Left hindlimb (tissue), 1 donor: ENCODE measurements at regions not wholly inside any gene's neighbourhood (a gene's known extent, or its start where the extent isn't known, plus 50 kb on each side); places are given as distances from the start of the nearest gene placed in this dataset.
"Not testable (repeated sequence)": the region's sequence is repeated elsewhere in the genome, so short reads cannot be mapped to it uniquely, and the experiment has no call there.

ENCODE experiments used
- DNase-seq: peaks from one replicate; pipeline ENCODE4 v3.0.0-alpha.2; 2018

- DNase-seq, result no peak
These were observed 50.6 kb upstream of the NKD1 start for GRCh38 chr16:50497592-50497991.

- DNase-seq, result no peak
These were observed 51.2 kb upstream of the NKD1 start for GRCh38 chr16:50496990-50497389.

- DNase-seq, result no peak
These were observed 52.5 kb upstream of the NKD1 start for GRCh38 chr16:50495673-50496072.

GRCh38 chr16:50494501-50495491 lies 53.4 kb upstream of the NKD1 start:
- no peak for DNase-seq

- DNase-seq, result no peak
These were observed 56.7 kb upstream of the NKD1 start for GRCh38 chr16:50491516-50491915.

GRCh38 chr16:50490828-50491227 lies 57.4 kb upstream of the NKD1 start:
- DNase-seq, result no peak

GRCh38 chr16:50489182-50489581 lies 59.0 kb upstream of the NKD1 start:
- DNase-seq, result no peak

- no peak for DNase-seq
These were observed 60.7 kb upstream of the NKD1 start for GRCh38 chr16:50487528-50487927.

- DNase-seq, result not testable (repeated sequence)
These were observed 62.0 kb upstream of the NKD1 start for GRCh38 chr16:50486162-50486561.

GRCh38 chr16:50485232-50485631 lies 63.0 kb upstream of the NKD1 start:
- DNase-seq, result no peak

- no peak for DNase-seq
These were observed 65.9 kb upstream of the NKD1 start for GRCh38 chr16:50482271-50482670.

GRCh38 chr16:50480206-50480605 lies 68.0 kb upstream of the NKD1 start:
- DNase-seq, result no peak

- DNase-seq, result no peak
These were observed 68.4 kb upstream of the NKD1 start for GRCh38 chr16:50479771-50480170.

- DNase-seq, result no peak
These were observed 69.4 kb upstream of the NKD1 start for GRCh38 chr16:50478773-50479149.

GRCh38 chr16:50478075-50478772 lies 70.0 kb upstream of the NKD1 start:
- no peak for DNase-seq

GRCh38 chr16:50476486-50477255 lies 71.5 kb upstream of the NKD1 start:
- no peak for DNase-seq

- no peak for DNase-seq
These were observed 73.0 kb upstream of the NKD1 start for GRCh38 chr16:50475170-50475569.

GRCh38 chr16:50474138-50474537 lies 74.1 kb upstream of the NKD1 start:
- DNase-seq, result no peak

GRCh38 chr16:50473356-50473945 lies 74.7 kb upstream of the NKD1 start:
- no peak for DNase-seq

GRCh38 chr16:50472472-50472871 lies 75.7 kb upstream of the NKD1 start:
- DNase-seq, result no peak

GRCh38 chr16:50470687-50471086 lies 77.5 kb upstream of the NKD1 start:
- no peak for DNase-seq

- DNase-seq, result no peak
These were observed 78.4 kb upstream of the NKD1 start for GRCh38 chr16:50469744-50470321.
